ENCODE measurements at regions not wholly inside any gene's neighbourhood (a gene's known extent, or its start where the extent isn't known, plus 50 kb on each side); places are given as distances from the start of the nearest gene placed in this dataset.

DNA sequence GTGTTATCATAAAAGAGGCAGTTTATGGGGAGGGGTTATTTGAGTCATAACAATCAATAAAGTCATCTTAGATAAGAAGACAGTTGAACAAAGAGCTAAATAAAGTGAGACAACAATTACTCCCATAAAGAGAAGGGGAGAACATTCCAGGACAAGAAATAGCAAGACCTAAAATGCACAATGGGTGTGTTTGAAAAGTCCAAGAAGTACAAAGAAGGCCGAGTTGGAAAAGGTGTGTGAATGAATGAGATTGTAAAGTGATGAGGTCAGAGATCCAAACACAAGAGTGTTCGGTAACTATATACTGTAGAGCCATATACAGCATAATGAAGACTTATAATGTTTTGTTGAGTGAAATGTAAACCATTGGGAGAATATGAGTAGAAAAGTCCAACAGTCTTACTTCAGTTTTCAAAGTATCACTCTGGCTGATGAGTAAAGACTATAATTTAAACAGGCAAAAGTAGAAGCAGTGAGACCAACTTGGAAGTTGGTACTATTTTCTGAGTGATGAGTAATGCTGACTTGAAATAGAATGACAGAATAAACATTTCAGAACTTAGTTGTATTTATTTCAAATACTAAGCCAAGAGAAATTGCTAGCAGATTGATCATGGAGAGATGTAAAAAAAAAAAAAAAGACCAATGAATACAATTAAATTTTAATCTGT, 868.7 kb upstream of the CDH9 start:
- POLR2A ChIA-PET, result no interaction called here
- TF ChIP-seq MXI1 (IDR thresholded peaks at IDR 0.05; ENCODE audit: low read depth, low read length) (no peak), JUND (IDR thresholded peaks at IDR 0.05) (no peak), RFX5 (IDR thresholded peaks at IDR 0.05; ENCODE audit: low read length) (no peak), RCOR1 (IDR thresholded peaks at IDR 0.05; ENCODE audit: low read length) (no peak), NFIC (IDR thresholded peaks at IDR 0.05; ENCODE audit: borderline replicate concordance) (no peak), USF1 (IDR thresholded peaks at IDR 0.05; ENCODE audit: borderline replicate concordance, low read depth) (no peak), PBX3 (IDR thresholded peaks at IDR 0.05) (no peak), TEAD4 (IDR thresholded peaks at IDR 0.05; ENCODE audit: borderline replicate concordance, insufficient read depth) (no peak), CTCF (IDR thresholded peaks at IDR 0.05) (no peak), RAD21 (IDR thresholded peaks at IDR 0.05; ENCODE audit: low read length) (no peak), CHD2 (IDR thresholded peaks at IDR 0.05; ENCODE audit: low read length, partially characterized antibody) (no peak), ZBTB33 (IDR thresholded peaks at IDR 0.05; ENCODE audit: borderline replicate concordance, low read depth) (no peak)
- Histone ChIP-seq H3K27ac (ENCODE audit: low read depth in 2 of 2, low read length in 1 of 2) (no peak overlapping the region), H3K4me1 (ENCODE audit: control insufficient read depth in 1 of 2, insufficient read depth in 2 of 2, low read depth in 1 of 2, low read length in 1 of 2) (no peaks in the 10 kb centered on the region), H3K4me3 (ENCODE audit: low read depth in 2 of 2, low read length in 1 of 2) (no peak overlapping the region), H2AFZ (ENCODE audit: low read depth) (no peak overlapping the region), H3K27me3 (ENCODE audit: insufficient read depth) (no peaks in the 10 kb centered on the region), H3K9me3 (no peaks in the 10 kb centered on the region), H3K9me2 (no peaks in the 10 kb centered on the region), H3K4me2 (no peak overlapping the region), H3K36me3 (replicated peaks in 1 of 2; ENCODE audit: control insufficient read depth in 1 of 2, insufficient read depth in 2 of 2, low read length in 1 of 2) (no peaks in the 10 kb centered on the region), H3K9ac (no peak overlapping the region), H4K20me1 (ENCODE audit: insufficient read depth) (no peaks in the 10 kb centered on the region), H3F3A (replicated peaks; ENCODE audit: insufficient read depth) (no peaks in the 10 kb centered on the region), H3K79me2 (ENCODE audit: insufficient read depth) (no peaks in the 10 kb centered on the region)
- CTCF ChIA-PET, result no interaction called here
- WGBS (ENCODE audit: low lambda C conversion rate), result 0% methylated on average over 2 of the region's 2 CpGs
- no peak for DNase-seq

DNA sequence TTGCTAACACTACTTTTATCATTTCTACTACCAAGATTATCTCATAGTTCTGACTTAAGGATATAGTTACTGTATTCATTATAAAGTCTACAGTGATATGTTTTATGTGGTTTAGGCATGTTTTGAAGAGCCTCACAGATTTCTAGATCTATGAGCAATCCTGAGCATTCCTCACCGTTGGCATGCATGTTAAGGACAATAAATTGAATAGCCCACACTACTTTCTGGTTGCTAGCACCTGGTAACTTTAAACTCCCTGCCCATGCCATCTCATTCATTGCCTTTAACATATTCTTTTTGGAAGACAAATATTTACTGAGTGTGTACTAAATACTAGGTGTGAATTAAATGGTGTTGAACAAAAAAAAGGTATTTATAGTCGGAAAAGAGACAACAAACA, 868.1 kb upstream of the CDH9 start:
- ChIA-PET CTCF (no interaction called here), POLR2A (no interaction called here)
- H3K4me2 ChIP-seq, result no peak overlapping the region
- no peaks in the 10 kb centered on the region for H3K9me2 ChIP-seq
- TF ChIP-seq RAD21 (IDR thresholded peaks at IDR 0.05; ENCODE audit: low read length) (no peak), TEAD4 (IDR thresholded peaks at IDR 0.05; ENCODE audit: borderline replicate concordance, insufficient read depth) (no peak), MXI1 (IDR thresholded peaks at IDR 0.05; ENCODE audit: low read depth, low read length) (no peak), YY1 (IDR thresholded peaks at IDR 0.05; ENCODE audit: low read depth) (no peak), USF1 (IDR thresholded peaks at IDR 0.05; ENCODE audit: borderline replicate concordance, low read depth) (no peak), USF2 (IDR thresholded peaks at IDR 0.05; ENCODE audit: borderline replicate concordance, low read depth, low read length) (no peak), FOXJ3 (CRISPR knock-in tag; IDR thresholded peaks at IDR 0.05) (no peak), NRF1 (IDR thresholded peaks at IDR 0.05; ENCODE audit: low read depth, low read length) (no peak), POLR2AphosphoS5 (IDR thresholded peaks at IDR 0.05; ENCODE audit: low read depth, low read length) (no peak), TCF12 (IDR thresholded peaks at IDR 0.05) (no peak), CHD2 (IDR thresholded peaks at IDR 0.05; ENCODE audit: low read length, partially characterized antibody) (no peak)
- H3K4me3 ChIP-seq (ENCODE audit: low read depth in 2 of 2, low read length in 1 of 2), result no peak overlapping the region
- H3K9me3 ChIP-seq, result no peaks in the 10 kb centered on the region
- H4K20me1 ChIP-seq (ENCODE audit: insufficient read depth), result no peaks in the 10 kb centered on the region
- no peak overlapping the region for H3K27ac ChIP-seq (ENCODE audit: low read depth in 2 of 2, low read length in 1 of 2)
- no peaks in the 10 kb centered on the region for H3K27me3 ChIP-seq (ENCODE audit: insufficient read depth)
- H3F3A ChIP-seq (replicated peaks; ENCODE audit: insufficient read depth), result no peaks in the 10 kb centered on the region
- no peaks in the 10 kb centered on the region for H3K4me1 ChIP-seq (ENCODE audit: control insufficient read depth in 1 of 2, insufficient read depth in 2 of 2, low read depth in 1 of 2, low read length in 1 of 2)
- no peaks in the 10 kb centered on the region for H3K36me3 ChIP-seq (replicated peaks in 1 of 2; ENCODE audit: control insufficient read depth in 1 of 2, insufficient read depth in 2 of 2, low read length in 1 of 2)
- H3K79me2 ChIP-seq (ENCODE audit: insufficient read depth), result no peaks in the 10 kb centered on the region
- no peak overlapping the region for H2AFZ ChIP-seq (ENCODE audit: low read depth)
- DNase-seq, result no peak
- 6% methylated on average over 2 of the region's 2 CpGs for WGBS (ENCODE audit: low lambda C conversion rate)
- H3K9ac ChIP-seq, result no peak overlapping the region

All from SK-N-SH (cell line).